NCI-H774 (cell line): ENCODE measurements at regions not wholly inside any gene's neighbourhood (a gene's known extent, or its start where the extent isn't known, plus 50 kb on each side); places are given as distances from the start of the nearest gene placed in this dataset.
A peak's percentile ranks its signal among the peaks of the same experiment; 100 is the strongest.

Experiments
- DNase-seq: peaks from one replicate; lab custom pipeline; 2025; lab: John Stamatoyannopoulos, UW

GRCh38 chr12:98351784-98352183, 163.6 kb upstream of the TMPO start:
- no peak for DNase-seq

GRCh38 chr12:98352218-98352811, 163.1 kb upstream of the TMPO start:
- DNase-seq: no peak

DNA sequence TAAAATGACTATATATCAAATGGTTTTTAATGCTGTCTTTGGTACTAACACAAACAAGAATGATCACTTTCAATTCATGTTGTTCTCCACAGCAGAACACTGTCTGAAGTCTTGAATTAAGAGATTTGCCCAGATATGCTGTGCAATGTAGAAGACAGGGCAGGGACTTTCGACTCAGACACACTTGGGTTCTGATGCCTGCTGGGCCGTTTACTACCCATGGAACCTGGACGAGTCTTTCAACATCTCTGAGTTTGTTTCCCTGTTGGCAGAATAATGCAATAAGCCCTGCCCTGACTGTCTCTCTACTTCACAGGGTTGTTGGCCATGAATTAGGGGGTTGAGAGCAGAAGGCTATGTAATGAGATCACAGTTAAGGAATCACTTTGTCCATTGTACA, 162.6 kb upstream of the TMPO start:
- DNase-seq: no peak

GRCh38 chr12:98354520-98355035, 160.8 kb upstream of the TMPO start:
- no peak for DNase-seq

DNA sequence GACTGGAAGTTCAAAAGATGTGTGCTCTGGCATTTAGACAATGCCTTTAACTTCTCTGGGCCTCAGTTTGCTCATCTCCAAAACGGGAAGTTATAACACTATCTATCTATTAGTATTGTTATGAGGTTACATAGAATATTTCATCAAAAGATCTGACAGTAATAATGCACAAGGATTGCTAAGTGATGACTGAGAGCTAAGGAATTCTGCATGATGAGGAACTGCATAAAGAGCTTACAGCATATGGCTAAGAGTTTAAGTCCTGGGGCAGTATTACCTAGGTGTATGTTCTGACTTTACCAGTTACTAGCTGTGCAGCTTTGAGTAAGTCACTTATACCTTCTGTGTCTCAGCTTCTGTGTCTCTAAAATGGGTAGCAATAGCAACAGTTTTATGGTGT, 160.1 kb upstream of the TMPO start:
- no peak for DNase-seq

- no peak for DNase-seq
These were observed 159.5 kb upstream of the TMPO start for GRCh38 chr12:98355933-98356332.

DNA sequence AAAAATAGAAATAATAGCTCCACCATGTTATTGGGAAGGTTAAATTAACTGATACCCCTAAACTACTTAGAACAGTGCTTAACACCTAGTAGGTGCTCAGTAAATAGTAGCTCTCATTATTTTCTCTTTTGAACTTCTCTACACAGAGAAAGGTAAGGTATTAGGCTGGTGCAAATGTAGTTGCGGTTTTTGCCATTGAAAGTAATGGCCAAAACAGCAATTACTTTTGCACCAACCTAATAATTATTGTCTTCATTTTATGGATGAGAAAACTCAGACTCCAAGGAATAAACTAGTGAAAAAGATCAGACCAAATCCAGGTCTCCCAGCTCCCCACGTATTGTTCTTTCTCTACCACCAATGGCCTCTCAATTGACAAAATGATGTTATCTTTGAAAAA, 157.2 kb upstream of the TMPO start:
- no peak for DNase-seq

DNA sequence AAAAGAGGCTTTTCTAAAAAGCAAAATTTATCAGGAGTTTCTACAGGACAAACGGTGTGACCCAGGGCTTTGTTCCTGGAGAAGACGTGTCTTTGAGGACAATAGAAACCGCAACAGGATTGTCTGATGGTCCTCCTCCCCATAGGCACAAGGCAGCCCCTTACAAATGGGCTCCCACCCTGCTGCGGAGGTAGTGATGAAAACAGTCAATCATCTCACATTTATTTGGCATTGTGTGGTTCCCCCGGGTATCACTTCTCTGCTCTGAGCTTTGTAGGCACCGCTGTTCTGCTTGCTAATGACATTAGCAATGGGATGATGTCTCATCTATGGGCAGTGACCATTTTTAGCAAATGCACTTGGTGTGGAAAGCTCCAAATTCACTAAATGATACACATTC, 155.5 kb upstream of the TMPO start:
- DNase-seq: no peak

- no peak for DNase-seq
These were observed 155.0 kb upstream of the TMPO start for GRCh38 chr12:98360401-98360800.

- DNase-seq: no peak
These were observed 145.8 kb upstream of the TMPO start for GRCh38 chr12:98369581-98369980.

DNA sequence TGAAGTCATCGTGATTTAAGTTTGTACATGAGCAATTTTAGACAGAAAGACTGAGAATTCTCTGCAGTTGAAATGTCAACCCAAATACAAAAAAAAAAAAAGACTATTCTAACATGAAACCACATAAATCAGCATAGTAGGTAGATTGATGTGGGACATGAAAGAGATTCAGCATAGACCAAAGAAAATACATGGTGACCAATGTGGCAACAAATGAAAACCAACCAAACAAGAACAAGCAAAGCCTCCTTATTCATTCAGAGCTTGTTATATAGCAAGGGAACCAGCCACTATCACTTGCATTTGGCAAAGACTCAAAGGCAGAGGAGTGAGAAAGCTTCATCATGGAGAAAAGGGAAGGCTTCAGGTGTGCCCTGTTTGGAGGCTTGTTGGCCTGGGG, 144.4 kb upstream of the TMPO start:
- no peak for DNase-seq

DNA sequence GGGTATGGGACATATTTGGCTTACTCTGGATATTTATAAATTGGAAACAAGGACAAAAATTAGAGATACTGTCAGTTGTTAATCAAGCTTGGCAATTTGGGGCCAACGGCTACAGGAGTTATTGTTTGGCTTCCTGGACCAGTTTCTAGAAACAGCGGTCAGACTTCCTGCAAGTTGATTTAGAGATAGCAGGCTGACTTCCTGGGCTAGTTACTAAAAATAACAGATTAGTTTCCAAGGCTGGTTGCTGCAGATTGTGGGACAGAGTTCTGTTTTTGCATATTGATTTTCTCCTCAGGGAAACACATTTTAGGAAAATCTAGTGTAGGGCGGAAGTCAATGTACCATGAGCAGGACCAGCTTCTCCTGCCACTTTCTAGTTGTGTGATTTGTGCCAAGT, 144.0 kb upstream of the TMPO start:
- no peak for DNase-seq

- no peak for DNase-seq
These were observed 142.9 kb upstream of the TMPO start for GRCh38 chr12:98372340-98373024.

- peak; percentile 53 for DNase-seq
These were observed 142.3 kb upstream of the TMPO start for GRCh38 chr12:98373025-98373554.

GRCh38 chr12:98374007-98374406, 141.4 kb upstream of the TMPO start:
- no peak for DNase-seq

- DNase-seq: no peak
These were observed 136.3 kb upstream of the TMPO start for GRCh38 chr12:98379106-98379505.

DNA sequence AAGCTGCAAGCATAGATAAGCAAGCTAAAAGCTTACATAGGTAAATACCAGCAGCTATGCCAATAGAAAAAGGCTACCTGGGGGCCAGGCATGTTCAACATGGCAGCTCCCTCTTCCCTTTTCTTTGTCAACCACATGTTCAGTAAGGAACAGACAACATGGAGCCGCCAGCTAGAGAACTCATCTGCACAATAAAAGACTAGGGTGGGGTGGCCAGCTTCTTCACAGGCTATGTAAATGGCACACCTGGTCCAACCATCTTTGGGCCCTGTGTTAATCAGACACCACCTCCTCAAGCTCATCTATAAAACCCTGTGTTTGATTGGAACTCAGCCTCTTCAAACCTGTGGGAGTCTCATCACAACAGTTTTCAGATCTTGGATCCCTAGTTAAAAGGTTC, 129.7 kb upstream of the TMPO start:
- DNase-seq: no peak

- DNase-seq: no peak
These were observed 127.9 kb upstream of the TMPO start for GRCh38 chr12:98387444-98387843.

DNA sequence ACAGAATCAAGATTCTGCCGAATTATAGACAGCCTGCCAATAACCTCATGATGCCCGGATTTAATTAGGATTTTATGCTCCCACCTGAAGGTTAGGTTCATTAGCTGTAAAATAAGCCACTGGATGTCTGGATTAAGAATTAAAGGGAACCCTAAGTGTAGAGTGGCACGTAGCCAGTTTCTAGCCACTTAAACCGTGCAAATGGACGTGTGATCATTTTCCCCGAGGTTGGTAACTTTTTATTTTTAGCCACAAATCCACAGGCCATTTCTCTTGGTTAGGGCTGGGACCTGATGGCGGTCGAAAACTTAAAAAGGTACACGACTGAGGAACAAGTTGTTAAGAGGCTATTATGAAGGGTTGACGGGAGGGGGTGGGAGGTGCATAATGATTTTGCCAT, 127.3 kb upstream of the TMPO start:
- DNase-seq: no peak

GRCh38 chr12:98389593-98389992, 125.8 kb upstream of the TMPO start:
- DNase-seq: no peak

DNA sequence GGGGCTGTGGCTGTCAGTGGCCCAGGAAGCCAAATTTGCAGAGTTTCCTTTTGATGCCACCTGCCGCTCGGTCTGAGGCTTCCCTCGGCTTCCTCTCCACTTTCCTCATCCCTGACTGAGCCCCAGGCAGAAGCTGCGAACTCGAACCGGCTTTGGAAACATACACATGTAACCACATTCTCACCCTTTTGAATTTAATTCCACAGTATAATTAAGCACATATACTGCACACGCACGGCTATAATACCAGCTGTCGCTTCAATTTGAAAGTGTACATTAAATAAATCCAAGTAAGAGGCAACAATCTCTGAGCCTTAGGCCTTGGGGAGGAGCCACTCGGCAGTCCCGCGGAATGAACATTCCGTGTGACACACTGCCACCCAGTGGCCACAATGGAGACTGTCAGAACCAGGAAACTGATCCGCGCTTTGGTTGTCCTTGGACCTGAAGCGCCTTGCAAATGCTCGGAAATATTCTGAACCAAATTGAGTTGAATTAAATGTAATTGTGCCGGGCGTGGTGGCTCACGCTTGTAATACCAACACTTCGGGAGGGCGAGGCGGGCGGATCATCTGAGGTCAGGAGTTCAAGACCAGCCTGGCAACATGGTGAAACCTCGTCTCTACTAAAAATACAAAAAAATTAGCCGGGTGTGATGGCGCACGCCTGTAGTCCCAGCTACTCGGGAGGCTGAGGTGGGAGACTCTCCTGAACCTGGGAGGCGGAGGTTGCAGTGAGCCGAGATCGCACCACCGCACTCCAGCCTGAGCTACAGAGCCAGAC, 117.9 kb upstream of the TMPO start:
- DNase-seq: peak; percentile 80

DNA sequence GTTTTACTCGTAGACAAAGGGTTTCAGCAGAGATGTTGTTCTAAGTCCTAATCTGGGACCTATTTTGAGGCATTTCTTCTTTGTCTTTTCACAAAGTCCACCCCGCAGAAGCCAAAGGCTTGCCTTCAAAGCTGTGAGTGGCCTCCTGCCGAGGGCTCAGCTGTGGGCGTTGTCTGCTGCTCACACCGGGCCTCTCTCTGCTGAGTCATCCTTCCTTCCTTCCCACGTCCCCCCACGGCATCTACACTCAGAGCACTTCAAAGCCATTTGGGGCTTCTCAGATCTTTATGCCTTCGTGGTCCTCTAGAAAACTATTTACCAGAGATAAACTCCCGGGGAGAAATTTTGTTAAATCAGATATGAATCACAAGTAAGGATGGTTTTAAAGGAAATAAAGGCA, 115.9 kb upstream of the TMPO start:
- DNase-seq: no peak

DNA sequence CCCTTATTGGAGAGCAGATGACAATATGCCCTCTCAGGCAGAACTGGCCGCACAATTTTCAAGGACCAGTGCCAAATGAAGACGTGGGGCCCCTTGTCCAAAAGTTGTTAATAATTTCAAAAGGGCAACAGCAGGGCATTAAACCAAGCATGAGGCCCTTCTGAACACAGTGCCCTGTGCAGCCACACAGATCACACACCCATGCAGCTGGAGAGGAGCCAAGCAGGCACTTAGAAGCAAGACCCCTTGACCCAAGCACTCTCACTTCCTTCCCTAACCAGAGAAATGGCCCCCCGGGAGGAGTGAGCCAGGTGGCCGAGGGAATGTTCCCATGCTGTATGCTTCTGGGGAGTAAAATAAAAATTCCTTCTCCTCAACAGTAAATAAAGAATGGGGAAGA, 114.0 kb upstream of the TMPO start:
- DNase-seq: no peak
